Right atrium auricular region (tissue), 2 donors: ENCODE measurements at regions not wholly inside any gene's neighbourhood (a gene's known extent, or its start where the extent isn't known, plus 50 kb on each side); places are given as distances from the start of the nearest gene placed in this dataset.

Experiments used
- DNase-seq: peaks from one replicate; pipeline ENCODE4 v3.0.0-alpha.2; 2019; ENCODE audit warnings: low spot score
- H3K27ac ChIP-seq, 2 donors: fragments of 200-600 bp; sonication (generic); 1 replicate in 1 of 2; 2 replicates in 1 of 2; pipeline ENCODE4 v1.5.1; 2016 to 2019
- H3K27me3 ChIP-seq, 2 donors: fragments of 200-600 bp; sonication (generic); one replicate each; pipeline versions ENCODE4 v1.5.1 to v1.6.0; 2017 to 2019
- H3K36me3 ChIP-seq: fragments of 200-600 bp; sonication (generic); one replicate; pipeline ENCODE4 v1.5.1; 2016
- H3K4me1 ChIP-seq, 2 donors: fragments of 200-600 bp; sonication (generic); one replicate each; pipeline versions ENCODE4 v1.5.1 to v1.6.0; 2017 to 2019
- H3K4me3 ChIP-seq, 2 donors: fragments of 200-600 bp; sonication (generic); 1 replicate in 1 of 2; 2 replicates in 1 of 2; pipeline ENCODE4 v1.5.1; 2017 to 2019; ENCODE audit warnings: mild to moderate bottlenecking in 1 of 2, moderate library complexity in 1 of 2
- H3K9me3 ChIP-seq, 2 donors: fragments of 200-600 bp; sonication (generic); one replicate each; pipeline ENCODE4 v1.5.1; 2019
- CTCF ChIP-seq, 2 donors: fragments of 200-600 bp; sonication (generic); IDR thresholded peaks; one replicate each; pipeline ENCODE4 v1.5.1; 2019; ENCODE audit warnings: antibody characterized with exemption in 2 of 2

- Histone ChIP-seq H3K4me3 (no peak overlapping the region), H3K9me3 (no peaks in the 10 kb centered on the region), H3K4me1 (no peaks in the 10 kb centered on the region), H3K36me3 (no peaks in the 10 kb centered on the region), H3K27ac (no peak overlapping the region), H3K27me3 (no peaks in the 10 kb centered on the region)
- no peak for TF ChIP-seq CTCF (IDR thresholded peaks at IDR 0.05)
- no peak for DNase-seq
These were observed 224.0 kb downstream of the TRIML1 start for GRCh38 chr4:188363196-188363595.

- no peak for TF ChIP-seq CTCF (IDR thresholded peaks at IDR 0.05)
- Histone ChIP-seq H3K9me3 (no peaks in the 10 kb centered on the region), H3K4me3 (no peak overlapping the region), H3K27me3 (no peaks in the 10 kb centered on the region), H3K4me1 (no peaks in the 10 kb centered on the region), H3K27ac (no peak overlapping the region), H3K36me3 (no peaks in the 10 kb centered on the region)
- no peak for DNase-seq
These were observed 231.5 kb downstream of the TRIML1 start for GRCh38 chr4:188370777-188371176.

GRCh38 chr4:188372058-188372457 lies 232.8 kb downstream of the TRIML1 start:
- no peaks in the 10 kb centered on the region for H3K36me3 ChIP-seq
- DNase-seq = no peak
- no peak for TF ChIP-seq CTCF (IDR thresholded peaks at IDR 0.05)
- H3K9me3 ChIP-seq = peaks cover 0 to 7% of the 10 kb centered on the region in 2 donors
- H3K27ac ChIP-seq = no peak overlapping the region
- H3K4me1 ChIP-seq = no peaks in the 10 kb centered on the region
- H3K27me3 ChIP-seq = no peaks in the 10 kb centered on the region
- no peak overlapping the region for H3K4me3 ChIP-seq

GRCh38 chr4:188372829-188373228 lies 233.6 kb downstream of the TRIML1 start:
- no peak for TF ChIP-seq CTCF (IDR thresholded peaks at IDR 0.05)
- no peaks in the 10 kb centered on the region for H3K4me1 ChIP-seq
- H3K36me3 ChIP-seq = no peaks in the 10 kb centered on the region
- no peak for DNase-seq
- H3K4me3 ChIP-seq = no peak overlapping the region
- no peaks in the 10 kb centered on the region for H3K27me3 ChIP-seq
- peaks cover 0 to 7% of the 10 kb centered on the region in 2 donors for H3K9me3 ChIP-seq
- H3K27ac ChIP-seq = no peak overlapping the region

GRCh38 chr4:188374871-188375270 lies 235.6 kb downstream of the TRIML1 start:
- H3K27me3 ChIP-seq = no peaks in the 10 kb centered on the region
- peaks cover 0 to 7% of the 10 kb centered on the region in 2 donors for H3K9me3 ChIP-seq
- DNase-seq = no peak
- no peak for TF ChIP-seq CTCF (IDR thresholded peaks at IDR 0.05)
- no peaks in the 10 kb centered on the region for H3K36me3 ChIP-seq
- H3K27ac ChIP-seq = no peak overlapping the region
- H3K4me1 ChIP-seq = no peaks in the 10 kb centered on the region
- no peak overlapping the region for H3K4me3 ChIP-seq

- no peak for TF ChIP-seq CTCF (IDR thresholded peaks at IDR 0.05)
- Histone ChIP-seq H3K4me1 (no peaks in the 10 kb centered on the region), H3K27me3 (no peaks in the 10 kb centered on the region), H3K27ac (no peak overlapping the region), H3K4me3 (no peak overlapping the region), H3K9me3 (peaks cover 0 to 7% of the 10 kb centered on the region in 2 donors), H3K36me3 (no peaks in the 10 kb centered on the region)
- DNase-seq = no peak
These were observed 238.6 kb downstream of the TRIML1 start for GRCh38 chr4:188377816-188378215.
